Left hindlimb (tissue), 1 donor: ENCODE measurements at regions not wholly inside any gene's neighbourhood (a gene's known extent, or its start where the extent isn't known, plus 50 kb on each side); places are given as distances from the start of the nearest gene placed in this dataset.
"Not testable (repeated sequence)": the region's sequence is repeated elsewhere in the genome, so short reads cannot be mapped to it uniquely, and the experiment has no call there.

ENCODE experiments used
- DNase-seq: peaks from one replicate; pipeline ENCODE4 v3.0.0-alpha.2; 2018

GRCh38 chr11:11000579-11001283 lies 142.9 kb upstream of the ZBED5 start:
- no peak for DNase-seq

- DNase-seq: no peak
These were observed 140.8 kb upstream of the ZBED5 start for GRCh38 chr11:10998674-10999073.

- no peak for DNase-seq
These were observed 138.8 kb upstream of the ZBED5 start for GRCh38 chr11:10996678-10997077.

GRCh38 chr11:10993640-10994039 lies 135.8 kb upstream of the ZBED5 start:
- no peak for DNase-seq

- no peak for DNase-seq
These were observed 135.3 kb upstream of the ZBED5 start for GRCh38 chr11:10993186-10993585.

- DNase-seq: no peak
These were observed 133.5 kb upstream of the ZBED5 start for GRCh38 chr11:10991393-10991792.

- no peak for DNase-seq
These were observed 132.9 kb upstream of the ZBED5 start for GRCh38 chr11:10990637-10991193.

- DNase-seq: no peak
These were observed 132.3 kb upstream of the ZBED5 start for GRCh38 chr11:10990160-10990559.

GRCh38 chr11:10986006-10986405 lies 128.2 kb upstream of the ZBED5 start:
- DNase-seq: no peak

GRCh38 chr11:10984742-10985141 lies 126.9 kb upstream of the ZBED5 start:
- DNase-seq: no peak

GRCh38 chr11:10984250-10984649 lies 126.4 kb upstream of the ZBED5 start:
- DNase-seq: no peak

- DNase-seq: no peak
These were observed 125.1 kb upstream of the ZBED5 start for GRCh38 chr11:10982704-10983510.

GRCh38 chr11:10979529-10979928 lies 121.7 kb upstream of the ZBED5 start:
- no peak for DNase-seq

GRCh38 chr11:10978198-10978597 lies 120.3 kb upstream of the ZBED5 start:
- DNase-seq: no peak

- DNase-seq: no peak
These were observed 117.5 kb upstream of the ZBED5 start for GRCh38 chr11:10975287-10975721.

- no peak for DNase-seq
These were observed 115.6 kb upstream of the ZBED5 start for GRCh38 chr11:10973416-10973815.

GRCh38 chr11:10970926-10971325 lies 113.1 kb upstream of the ZBED5 start:
- no peak for DNase-seq

- DNase-seq: no peak
These were observed 111.5 kb upstream of the ZBED5 start for GRCh38 chr11:10969387-10969786.

GRCh38 chr11:10956884-10957283 lies 99.0 kb upstream of the ZBED5 start:
- DNase-seq: not testable (repeated sequence)

- no peak for DNase-seq
These were observed 97.8 kb upstream of the ZBED5 start for GRCh38 chr11:10955616-10956015.

GRCh38 chr11:10954184-10954583 lies 96.3 kb upstream of the ZBED5 start:
- DNase-seq: no peak

GRCh38 chr11:10952872-10953271 lies 95.0 kb upstream of the ZBED5 start:
- no peak for DNase-seq

- not testable (repeated sequence) for DNase-seq
These were observed 90.1 kb upstream of the ZBED5 start for GRCh38 chr11:10947935-10948334.

GRCh38 chr11:10946072-10946471 lies 88.2 kb upstream of the ZBED5 start:
- no peak for DNase-seq
